ENCODE measurements at regions not wholly inside any gene's neighbourhood (a gene's known extent, or its start where the extent isn't known, plus 50 kb on each side); places are given as distances from the start of the nearest gene placed in this dataset.

DNA sequence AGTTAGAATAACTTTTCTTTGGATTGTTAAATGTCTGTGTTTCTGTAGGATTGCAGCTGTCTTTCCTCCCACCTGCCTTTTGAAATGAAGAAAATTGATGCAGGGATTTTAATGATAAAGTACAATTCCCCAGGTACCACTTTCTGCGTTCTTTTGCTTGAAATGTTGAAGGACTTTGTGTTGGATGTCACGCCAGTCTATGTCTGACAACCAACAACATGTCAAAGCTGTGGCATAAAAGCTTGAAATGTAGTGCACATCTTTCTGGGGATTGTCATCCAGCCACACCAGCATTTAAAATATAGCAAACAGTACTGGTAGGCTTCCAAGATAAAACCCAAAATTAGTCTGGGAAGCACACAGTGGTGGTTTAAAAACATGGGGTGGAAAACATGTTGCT is 381.4 kb downstream of the TMEM161B start:
- Histone ChIP-seq H3K27ac (no peak overlapping the region), H3K4me1 (no peaks in the 10 kb centered on the region), H3K36me3 (no peaks in the 10 kb centered on the region), H3K27me3 (no peaks in the 10 kb centered on the region), H3K9me3 (no peaks in the 10 kb centered on the region), H3K4me3 (no peak overlapping the region)
- WGBS, 2 donors (ENCODE audit: low coverage in 1 of 2), result 63 to 80% methylated on average over 2 of the region's 2 CpGs
- in situ Hi-C loops (cut with MboI; ENCODE audit: low pct_ligation_motif_present in 1 of 4, low pct_unique_long_range_greater_than_20kb in 1 of 4, low sequenced_read_pairs in 3 of 4) (no loop called here), intact Hi-C loops (cut with DNase I; ENCODE audit: low total_unique reads) (no loop called here)
- no peak for TF ChIP-seq EP300 (IDR thresholded peaks at IDR 0.05; ENCODE audit: low read depth)
- no peak for TF ChIP-seq POLR2AphosphoS5 (IDR thresholded peaks at IDR 0.05)
- no peak for TF ChIP-seq POLR2A (IDR thresholded peaks at IDR 0.05)
- TF ChIP-seq, protein P1, sequence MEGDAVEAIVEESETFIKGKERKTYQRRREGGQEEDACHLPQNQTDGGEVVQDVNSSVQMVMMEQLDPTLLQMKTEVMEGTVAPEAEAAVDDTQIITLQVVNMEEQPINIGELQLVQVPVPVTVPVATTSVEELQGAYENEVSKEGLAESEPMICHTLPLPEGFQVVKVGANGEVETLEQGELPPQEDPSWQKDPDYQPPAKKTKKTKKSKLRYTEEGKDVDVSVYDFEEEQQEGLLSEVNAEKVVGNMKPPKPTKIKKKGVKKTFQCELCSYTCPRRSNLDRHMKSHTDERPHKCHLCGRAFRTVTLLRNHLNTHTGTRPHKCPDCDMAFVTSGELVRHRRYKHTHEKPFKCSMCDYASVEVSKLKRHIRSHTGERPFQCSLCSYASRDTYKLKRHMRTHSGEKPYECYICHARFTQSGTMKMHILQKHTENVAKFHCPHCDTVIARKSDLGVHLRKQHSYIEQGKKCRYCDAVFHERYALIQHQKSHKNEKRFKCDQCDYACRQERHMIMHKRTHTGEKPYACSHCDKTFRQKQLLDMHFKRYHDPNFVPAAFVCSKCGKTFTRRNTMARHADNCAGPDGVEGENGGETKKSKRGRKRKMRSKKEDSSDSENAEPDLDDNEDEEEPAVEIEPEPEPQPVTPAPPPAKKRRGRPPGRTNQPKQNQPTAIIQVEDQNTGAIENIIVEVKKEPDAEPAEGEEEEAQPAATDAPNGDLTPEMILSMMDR (IDR thresholded peaks at IDR 0.05), result no peak
- no peak for DNase-seq

DNA sequence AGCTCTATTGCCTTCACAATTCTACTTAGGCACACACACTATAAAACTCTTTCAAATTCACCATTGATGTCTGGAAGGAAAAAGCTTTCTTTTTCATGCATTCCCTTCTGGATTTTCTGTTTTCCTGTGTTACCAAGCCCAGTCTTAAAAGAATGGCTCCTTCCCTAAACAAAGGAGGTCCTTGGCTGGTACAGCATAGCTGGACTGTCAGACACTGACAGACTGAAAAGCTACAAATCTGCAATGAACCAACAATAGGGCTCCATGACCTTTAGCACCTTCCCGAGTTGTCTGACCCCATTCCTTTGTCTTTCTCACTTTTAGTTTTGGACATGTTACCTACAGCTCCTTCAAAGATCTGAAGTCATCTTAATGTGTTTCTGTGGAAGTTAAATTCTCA is 382.5 kb downstream of the TMEM161B start:
- Histone ChIP-seq H3K4me1 (no peaks in the 10 kb centered on the region), H3K9me3 (no peaks in the 10 kb centered on the region), H3K27ac (no peak overlapping the region), H3K27me3 (no peaks in the 10 kb centered on the region), H3K36me3 (no peaks in the 10 kb centered on the region), H3K4me3 (no peak overlapping the region)
- TF ChIP-seq, protein P1 (IDR thresholded peaks at IDR 0.05), result no peak
- no peak for TF ChIP-seq POLR2AphosphoS5 (IDR thresholded peaks at IDR 0.05)
- no peak for TF ChIP-seq POLR2A (IDR thresholded peaks at IDR 0.05)
- TF ChIP-seq EP300 (IDR thresholded peaks at IDR 0.05; ENCODE audit: low read depth), result no peak
- intact Hi-C loops (cut with DNase I; ENCODE audit: low total_unique reads) (no loop called here), in situ Hi-C loops (cut with MboI; ENCODE audit: low pct_ligation_motif_present in 1 of 4, low pct_unique_long_range_greater_than_20kb in 1 of 4, low sequenced_read_pairs in 3 of 4) (no loop called here)
- DNase-seq, result no peak
- 0 to 17% methylated on average over 1 of the region's 1 CpG for WGBS, 2 donors (ENCODE audit: low coverage in 1 of 2)

DNA sequence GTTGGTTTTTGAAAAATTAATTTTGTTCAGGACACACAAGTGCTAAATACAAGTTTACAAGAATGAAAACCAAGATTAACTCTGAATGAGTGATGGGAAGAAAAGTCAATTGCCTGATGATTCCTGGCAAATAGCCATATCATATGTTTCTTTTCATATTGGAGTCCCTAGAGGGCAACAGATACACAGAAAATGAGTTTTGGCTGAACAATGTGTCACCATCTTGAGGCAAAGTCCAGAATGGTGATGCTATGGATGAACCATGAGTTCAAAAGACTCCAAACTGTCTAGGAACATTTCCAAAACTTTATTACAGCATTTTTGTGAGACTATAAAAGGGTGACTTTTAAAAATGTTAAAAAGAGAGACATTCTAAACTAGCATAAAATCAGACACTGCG is 382.9 kb downstream of the TMEM161B start:
- 67 to 81% methylated on average over 1 of the region's 1 CpG for WGBS, 2 donors (ENCODE audit: low coverage in 1 of 2)
- H3K9me3 ChIP-seq, result no peaks in the 10 kb centered on the region
- no peak overlapping the region for H3K27ac ChIP-seq
- intact Hi-C loops (cut with DNase I; ENCODE audit: low total_unique reads), result no loop called here
- TF ChIP-seq EP300 (IDR thresholded peaks at IDR 0.05; ENCODE audit: low read depth) (no peak), POLR2AphosphoS5 (IDR thresholded peaks at IDR 0.05) (no peak), POLR2A (IDR thresholded peaks at IDR 0.05) (no peak)
- TF ChIP-seq, protein P1 (IDR thresholded peaks at IDR 0.05), result no peak
- no peak overlapping the region for H3K4me3 ChIP-seq
- no peaks in the 10 kb centered on the region for H3K36me3 ChIP-seq
- in situ Hi-C loops (cut with MboI; ENCODE audit: low pct_ligation_motif_present in 1 of 4, low pct_unique_long_range_greater_than_20kb in 1 of 4, low sequenced_read_pairs in 3 of 4), result no loop called here
- no peaks in the 10 kb centered on the region for H3K4me1 ChIP-seq
- H3K27me3 ChIP-seq, result no peaks in the 10 kb centered on the region
- no peak for DNase-seq

DNA sequence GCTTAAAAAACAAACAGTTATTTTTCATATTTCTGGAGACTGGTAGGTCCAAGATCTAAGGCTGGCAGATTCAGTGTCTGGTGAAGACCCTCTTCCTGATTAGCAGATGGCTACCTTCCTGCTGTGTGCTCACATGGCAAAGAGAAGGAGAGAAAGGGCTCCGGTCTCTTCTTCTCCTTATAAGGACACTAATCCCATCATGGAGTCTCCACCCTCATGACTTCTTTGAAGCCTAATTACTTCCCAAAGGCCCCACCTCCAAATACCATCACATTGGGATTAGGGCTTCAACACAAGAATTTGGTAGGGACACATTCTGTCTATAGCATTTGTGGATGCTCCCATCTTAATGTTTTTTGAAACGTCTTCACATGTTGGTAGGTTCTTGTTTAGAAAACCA is 391.1 kb downstream of the TMEM161B start:
- H3K4me1 ChIP-seq, result no peaks in the 10 kb centered on the region
- H3K27ac ChIP-seq, result no peak overlapping the region
- WGBS, 2 donors (ENCODE audit: low coverage in 1 of 2), result 63 to 67% methylated on average over 2 of the region's 2 CpGs
- no peak for DNase-seq
- H3K9me3 ChIP-seq, result no peaks in the 10 kb centered on the region
- H3K4me3 ChIP-seq, result no peak overlapping the region
- intact Hi-C loops (cut with DNase I; ENCODE audit: low total_unique reads), result no loop called here
- in situ Hi-C loops (cut with MboI; ENCODE audit: low pct_ligation_motif_present in 1 of 4, low pct_unique_long_range_greater_than_20kb in 1 of 4, low sequenced_read_pairs in 3 of 4), result no loop called here
- H3K36me3 ChIP-seq, result no peaks in the 10 kb centered on the region
- no peak for TF ChIP-seq POLR2AphosphoS5 (IDR thresholded peaks at IDR 0.05)
- no peak for TF ChIP-seq EP300 (IDR thresholded peaks at IDR 0.05; ENCODE audit: low read depth)
- TF ChIP-seq, protein P1 (IDR thresholded peaks at IDR 0.05), result no peak
- TF ChIP-seq POLR2A (IDR thresholded peaks at IDR 0.05), result no peak
- no peaks in the 10 kb centered on the region for H3K27me3 ChIP-seq
